ENCODE measurements at regions not wholly inside any gene's neighbourhood (a gene's known extent, or its start where the extent isn't known, plus 50 kb on each side); places are given as distances from the start of the nearest gene placed in this dataset.

GRCh38 chr12:19757317-19757877, 318.1 kb downstream of the AEBP2 start:
- H2AFZ ChIP-seq (ENCODE audit: low read length), result peak overlapping the region; percentile 55
- no peak overlapping the region for H3K4me2 ChIP-seq (ENCODE audit: low read depth, low read length, poor library complexity, severe bottlenecking)

GRCh38 chr12:19759227-19759626, 319.9 kb downstream of the AEBP2 start:
- Histone ChIP-seq H3F3A (ENCODE audit: low read depth) (no peaks in the 10 kb centered on the region), H3K9ac (ENCODE audit: low read depth, low read length, poor library complexity, severe bottlenecking) (no peak overlapping the region), H4K20me1 (ENCODE audit: insufficient read depth, low read length, poor library complexity, severe bottlenecking) (no peaks in the 10 kb centered on the region), H3K9me3 (ENCODE audit: insufficient read depth, low read depth, low read length) (no peaks in the 10 kb centered on the region), H3K4me1 (ENCODE audit: insufficient read depth, low read length, poor library complexity, severe bottlenecking) (no peaks in the 10 kb centered on the region), H3K79me2 (ENCODE audit: insufficient read depth, low read length) (no peaks in the 10 kb centered on the region), H3K4me2 (ENCODE audit: low read depth, low read length, poor library complexity, severe bottlenecking) (no peak overlapping the region), H3K4me3 (ENCODE audit: low read length, poor library complexity, severe bottlenecking) (no peak overlapping the region), H3K36me3 (ENCODE audit: insufficient read depth, low read length) (no peaks in the 10 kb centered on the region), H3K27me3 (ENCODE audit: insufficient read depth, low read length, poor library complexity, severe bottlenecking) (no peaks in the 10 kb centered on the region), H3K9me2 (replicated peaks; ENCODE audit: low read depth, low read length) (no peaks in the 10 kb centered on the region), H2AFZ (ENCODE audit: low read length) (no peak overlapping the region)
- no peak for TF ChIP-seq EZH2phosphoT487 (IDR thresholded peaks at IDR 0.05; ENCODE audit: borderline replicate concordance)
- TF ChIP-seq, protein P1, sequence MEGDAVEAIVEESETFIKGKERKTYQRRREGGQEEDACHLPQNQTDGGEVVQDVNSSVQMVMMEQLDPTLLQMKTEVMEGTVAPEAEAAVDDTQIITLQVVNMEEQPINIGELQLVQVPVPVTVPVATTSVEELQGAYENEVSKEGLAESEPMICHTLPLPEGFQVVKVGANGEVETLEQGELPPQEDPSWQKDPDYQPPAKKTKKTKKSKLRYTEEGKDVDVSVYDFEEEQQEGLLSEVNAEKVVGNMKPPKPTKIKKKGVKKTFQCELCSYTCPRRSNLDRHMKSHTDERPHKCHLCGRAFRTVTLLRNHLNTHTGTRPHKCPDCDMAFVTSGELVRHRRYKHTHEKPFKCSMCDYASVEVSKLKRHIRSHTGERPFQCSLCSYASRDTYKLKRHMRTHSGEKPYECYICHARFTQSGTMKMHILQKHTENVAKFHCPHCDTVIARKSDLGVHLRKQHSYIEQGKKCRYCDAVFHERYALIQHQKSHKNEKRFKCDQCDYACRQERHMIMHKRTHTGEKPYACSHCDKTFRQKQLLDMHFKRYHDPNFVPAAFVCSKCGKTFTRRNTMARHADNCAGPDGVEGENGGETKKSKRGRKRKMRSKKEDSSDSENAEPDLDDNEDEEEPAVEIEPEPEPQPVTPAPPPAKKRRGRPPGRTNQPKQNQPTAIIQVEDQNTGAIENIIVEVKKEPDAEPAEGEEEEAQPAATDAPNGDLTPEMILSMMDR (conservative IDR thresholded peaks at IDR 0.05; ENCODE audit: low read length), result no peak

More at GRCh38 chr12:19757317-19757877, 318.1 kb downstream of the AEBP2 start:
- H3K9ac ChIP-seq (ENCODE audit: low read depth, low read length, poor library complexity, severe bottlenecking), result no peak overlapping the region
- H4K20me1 ChIP-seq (ENCODE audit: insufficient read depth, low read length, poor library complexity, severe bottlenecking), result no peaks in the 10 kb centered on the region
- peaks cover 7% of the 10 kb centered on the region; the same call in 1 of the 2 replicates for H3K9me3 ChIP-seq (ENCODE audit: insufficient read depth, low read depth, low read length)
- no peak for TF ChIP-seq EZH2phosphoT487 (IDR thresholded peaks at IDR 0.05; ENCODE audit: borderline replicate concordance)
- TF ChIP-seq, protein P1 (conservative IDR thresholded peaks at IDR 0.05; ENCODE audit: low read length), result peak; percentile 77
- H3K4me3 ChIP-seq (ENCODE audit: low read length, poor library complexity, severe bottlenecking), result no peak overlapping the region
- H3K9me2 ChIP-seq (replicated peaks; ENCODE audit: low read depth, low read length), result no peaks in the 10 kb centered on the region
- no peaks in the 10 kb centered on the region for H3K79me2 ChIP-seq (ENCODE audit: insufficient read depth, low read length)
- H3K4me1 ChIP-seq (ENCODE audit: insufficient read depth, low read length, poor library complexity, severe bottlenecking), result no peaks in the 10 kb centered on the region
- no peaks in the 10 kb centered on the region for H3F3A ChIP-seq (ENCODE audit: low read depth)
- H3K36me3 ChIP-seq (ENCODE audit: insufficient read depth, low read length), result no peaks in the 10 kb centered on the region
- H3K27me3 ChIP-seq (ENCODE audit: insufficient read depth, low read length, poor library complexity, severe bottlenecking), result no peaks in the 10 kb centered on the region

DNA sequence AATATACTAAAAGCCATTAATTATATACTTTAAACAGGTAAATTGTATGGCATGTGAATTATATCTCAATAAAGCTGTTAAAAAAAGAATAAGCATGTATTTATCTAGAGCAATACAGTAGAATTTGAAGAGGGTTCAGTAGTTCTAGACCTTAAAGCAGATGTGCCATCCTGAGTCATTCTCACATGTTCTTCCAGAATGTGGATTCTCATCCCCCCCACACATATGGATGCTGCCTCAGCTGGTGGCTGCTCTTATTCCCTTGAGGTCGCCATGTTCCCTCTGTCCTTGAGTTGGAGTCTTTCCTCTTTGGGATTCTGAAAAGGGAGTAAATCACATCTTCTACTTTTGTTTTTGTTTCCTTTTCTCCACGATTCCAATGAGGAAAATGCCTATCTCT, 321.3 kb downstream of the AEBP2 start:
- Histone ChIP-seq H3K4me3 (ENCODE audit: low read length, poor library complexity, severe bottlenecking) (no peak overlapping the region), H3K27me3 (ENCODE audit: insufficient read depth, low read length, poor library complexity, severe bottlenecking) (no peaks in the 10 kb centered on the region), H3K9me3 (ENCODE audit: insufficient read depth, low read depth, low read length) (no peaks in the 10 kb centered on the region), H3K4me2 (ENCODE audit: low read depth, low read length, poor library complexity, severe bottlenecking) (no peak overlapping the region), H3K9me2 (replicated peaks; ENCODE audit: low read depth, low read length) (no peaks in the 10 kb centered on the region), H3K79me2 (ENCODE audit: insufficient read depth, low read length) (no peaks in the 10 kb centered on the region), H2AFZ (ENCODE audit: low read length) (no peak overlapping the region), H3F3A (ENCODE audit: low read depth) (no peaks in the 10 kb centered on the region), H3K36me3 (ENCODE audit: insufficient read depth, low read length) (no peaks in the 10 kb centered on the region), H3K4me1 (ENCODE audit: insufficient read depth, low read length, poor library complexity, severe bottlenecking) (no peaks in the 10 kb centered on the region), H3K9ac (ENCODE audit: low read depth, low read length, poor library complexity, severe bottlenecking) (no peak overlapping the region), H4K20me1 (ENCODE audit: insufficient read depth, low read length, poor library complexity, severe bottlenecking) (no peaks in the 10 kb centered on the region)
- no peak for TF ChIP-seq EZH2phosphoT487 (IDR thresholded peaks at IDR 0.05; ENCODE audit: borderline replicate concordance)
- TF ChIP-seq, protein P1 (conservative IDR thresholded peaks at IDR 0.05; ENCODE audit: low read length), result no peak
